Pancreas (tissue), 10 donors: ENCODE measurements at regions not wholly inside any gene's neighbourhood (a gene's known extent, or its start where the extent isn't known, plus 50 kb on each side); places are given as distances from the start of the nearest gene placed in this dataset.

Experiments
- ATAC-seq, 4 donors: fragments of 200-7000 bp; cut with Tn5 transposase; one replicate each; pipeline versions ENCODE4 v1.8.0 to v1.9.1; 2020; ENCODE audit warnings: mild to moderate bottlenecking in 4 of 4, moderate library complexity in 4 of 4
- DNase-seq, 6 donors: peaks; one replicate each; pipeline ENCODE4 v3.0.0-alpha.2; 2020
- FAIRE-seq: peaks from 2 replicates; lab custom pipeline; 2012; peaks lifted over from hg19 to GRCh38; lab: Jason Lieb, UNC
- H3K27ac ChIP-seq, 4 donors: fragments of 200-600 bp; sonication (generic); 1 replicate in 3 of 4; 2 replicates in 1 of 4; pipeline versions ENCODE4 v1.5.0 to v1.8.0; 2020
- H3K27me3 ChIP-seq, 4 donors: fragments of 200-600 bp; one replicate each; pipeline ENCODE4 v1.8.0; 2021
- H3K36me3 ChIP-seq, 3 donors: fragments of 200-600 bp; sonication (generic) in 1 of 3; one replicate each; pipeline versions ENCODE4 v1.5.0 to v1.8.0; 2020 to 2021
- H3K4me1 ChIP-seq, 3 donors: fragments of 200-600 bp; one replicate each; pipeline ENCODE4 v1.8.0; 2021
- H3K4me3 ChIP-seq, 4 donors: fragments of 200-600 bp; sonication (generic) in 2 of 4; one replicate each; pipeline versions ENCODE4 v1.5.0 to v1.8.0; 2020 to 2021
- H3K9me3 ChIP-seq, 4 donors: fragments of 200-600 bp; one replicate each; pipeline ENCODE4 v1.8.0; 2021
- CTCF ChIP-seq, 4 donors: fragments of 200-600 bp; sonication (generic) in 3 of 4; IDR thresholded peaks; one replicate each; pipeline versions ENCODE4 v1.5.0 to v1.8.0; 2021; ENCODE audit warnings: antibody characterized with exemption in 4 of 4
- WGBS, 2 donors: extraction: QIAGEN DNeasy Blood & Tissue Kit; methylation state at CpG; one replicate each; pipeline ENCODE4 v1.1.7; 2013; 5-methylcytosine and 5-hydroxymethylcytosine counted together
- intact Hi-C, 3 donors: fragments of 100-400 bp; cut with DNase I; formaldehyde crosslinking; loops; one replicate each; pipeline versions ENCODE4 v1.11.1 to v1.14.2; 2022
- donor health status: healthy with polysubstance abuse.
- donor health status: DM: no; HTN: no; CAD: no; lungs with moderate emphysema.
- donor health status: DM: no; HTN: no; CAD: no.
- donor health status: control.
- donor health status: control.
- donor health status: Bipolar disorder and iron deficiency.
- donor health status: DM: yes; HTN: yes; CAD: no.
- donor health status: DM: no; HTN: no; CAD: no.
- donor health status: DM: no; HTN: no; CAD: no.
- donor health status: DM: yes; HTN: yes; CAD: no.

GRCh38 chr2:856456-856855 lies 94.2 kb upstream of the SNTG2 start:
- FAIRE-seq (no peak), DNase-seq (no peak), ATAC-seq (no peak)
- Histone ChIP-seq H3K9me3 (no peaks in the 10 kb centered on the region), H3K36me3 (no peaks in the 10 kb centered on the region), H3K27ac (no peak overlapping the region), H3K4me3 (no peak overlapping the region), H3K27me3 (no peaks in the 10 kb centered on the region), H3K4me1 (no peaks in the 10 kb centered on the region)
- no peak for TF ChIP-seq CTCF (IDR thresholded peaks at IDR 0.05)
- intact Hi-C loops, result loop anchor here in 1 of 3 donors (10.0 kb wide), 2 partner anchors 278 to 688 kb away; no protein-coding TSS in a partner anchor
- 48 to 65% methylated on average over 5 of the region's 5 CpGs for WGBS, 2 donors

GRCh38 chr2:856041-856440 lies 94.6 kb upstream of the SNTG2 start:
- no peaks in the 10 kb centered on the region for H3K27me3 ChIP-seq
- H3K27ac ChIP-seq, result no peak overlapping the region
- no peaks in the 10 kb centered on the region for H3K9me3 ChIP-seq
- no peaks in the 10 kb centered on the region for H3K4me1 ChIP-seq
- WGBS, 2 donors, result 48 to 58% methylated on average over 2 of the region's 2 CpGs
- H3K4me3 ChIP-seq, result no peak overlapping the region
- ATAC-seq, result no peak
- no peak for TF ChIP-seq CTCF (IDR thresholded peaks at IDR 0.05)
- H3K36me3 ChIP-seq, result no peaks in the 10 kb centered on the region
- FAIRE-seq, result no peak
- no peak for DNase-seq
- intact Hi-C loops, result loop anchor here in 1 of 3 donors (10.0 kb wide), 2 partner anchors 279 to 689 kb away; no protein-coding TSS in a partner anchor

GRCh38 chr2:855177-855576 lies 95.5 kb upstream of the SNTG2 start:
- no peak for DNase-seq
- intact Hi-C loops, result loop anchor here in 1 of 3 donors (10.0 kb wide), 2 partner anchors 280 to 690 kb away; no protein-coding TSS in a partner anchor
- 76 to 77% methylated on average over 10 of the region's 10 CpGs for WGBS, 2 donors
- no peak for ATAC-seq
- Histone ChIP-seq H3K4me1 (no peaks in the 10 kb centered on the region), H3K36me3 (no peaks in the 10 kb centered on the region), H3K4me3 (no peak overlapping the region), H3K27me3 (no peaks in the 10 kb centered on the region), H3K27ac (no peak overlapping the region), H3K9me3 (no peaks in the 10 kb centered on the region)
- FAIRE-seq, result no peak
- TF ChIP-seq CTCF (IDR thresholded peaks at IDR 0.05), result no peak

- H3K27ac ChIP-seq, result no peak overlapping the region
- no peak overlapping the region for H3K4me3 ChIP-seq
- DNase-seq, result peak in 5 of 6 donors; percentile 44 to 86 (median 69)
- no peaks in the 10 kb centered on the region for H3K9me3 ChIP-seq
- intact Hi-C loops, result loop anchor here in 2 of 3 donors (5.0 to 10.0 kb wide), 3 partner anchors 280 to 693 kb away; no protein-coding TSS in a partner anchor
- H3K36me3 ChIP-seq, result no peaks in the 10 kb centered on the region
- peak; percentile 55 to 81 (median 74) for ATAC-seq
- 13 to 17% methylated on average over 3 of the region's 3 CpGs for WGBS, 2 donors
- TF ChIP-seq CTCF (IDR thresholded peaks at IDR 0.05), result peak; percentile 44 to 66 (median 54)
- H3K4me1 ChIP-seq, result no peaks in the 10 kb centered on the region
- no peaks in the 10 kb centered on the region for H3K27me3 ChIP-seq
- no peak for FAIRE-seq
Measured at GRCh38 chr2:854460-854859, 96.2 kb upstream of the SNTG2 start.

- TF ChIP-seq CTCF (IDR thresholded peaks at IDR 0.05), result no peak
- ATAC-seq (no peak), DNase-seq (peak in 1 of 6 donors; percentile 42), FAIRE-seq (no peak)
- no peaks in the 10 kb centered on the region for H3K9me3 ChIP-seq
- no peak overlapping the region for H3K27ac ChIP-seq
- no peaks in the 10 kb centered on the region for H3K27me3 ChIP-seq
- no peak overlapping the region for H3K4me3 ChIP-seq
- intact Hi-C loops, result loop anchor here in 2 of 3 donors (5.0 to 10.0 kb wide), 3 partner anchors 281 to 694 kb away; no protein-coding TSS in a partner anchor
- no peaks in the 10 kb centered on the region for H3K36me3 ChIP-seq
- 58 to 71% methylated on average over 19 of the region's 19 CpGs for WGBS, 2 donors
- H3K4me1 ChIP-seq, result no peaks in the 10 kb centered on the region
Measured at GRCh38 chr2:853203-853870, 97.3 kb upstream of the SNTG2 start.
